GM23338 (cell line): ENCODE measurements at regions not wholly inside any gene's neighbourhood (a gene's known extent, or its start where the extent isn't known, plus 50 kb on each side); places are given as distances from the start of the nearest gene placed in this dataset.

Experiments used
- ATAC-seq: fragments of 200-7000 bp; cut with Tn5 transposase; 3 replicates; pipeline ENCODE4 v1.9.1; 2020
- DNase-seq: peaks from one replicate; pipeline ENCODE4 v3.0.0-alpha.2; 2015; ENCODE audit warnings: low spot score
- H2AFZ ChIP-seq: fragments of 200-600 bp; sonication (generic); 2 replicates; pipeline ENCODE4 v1.8.0; 2016; ENCODE audit warnings: antibody characterized with exemption, mild to moderate bottlenecking, moderate library complexity
- H3F3A ChIP-seq: fragments of 200-600 bp; sonication (generic); replicated peaks from 2 replicates; pipeline ENCODE4 v1.8.0; 2017; ENCODE audit warnings: antibody characterized with exemption, mixed run types, low read depth
- H3K27ac ChIP-seq: fragments of 200-600 bp; sonication (generic); 2 replicates; pipeline ENCODE4 v1.6.1; 2016; ENCODE audit warnings: low read depth
- H3K27me3 ChIP-seq: fragments of 200-600 bp; sonication (generic); 2 replicates; pipeline ENCODE4 v1.8.0; 2016; ENCODE audit warnings: mild to moderate bottlenecking, mixed run types, moderate library complexity; ENCODE audit not compliant: insufficient read depth
- H3K36me3 ChIP-seq: fragments of 200-600 bp; sonication (generic); 2 replicates; pipeline ENCODE4 v1.8.0; 2016; ENCODE audit warnings: mild to moderate bottlenecking; ENCODE audit not compliant: insufficient read depth
- H3K4me1 ChIP-seq: fragments of 200-600 bp; sonication (generic); 2 replicates; pipeline ENCODE4 v1.8.0; 2016; ENCODE audit warnings: mild to moderate bottlenecking, moderate library complexity; ENCODE audit not compliant: insufficient read depth
- H3K4me2 ChIP-seq: fragments of 200-600 bp; sonication (generic); 2 replicates; pipeline ENCODE4 v1.7.1; 2017; ENCODE audit warnings: mixed run types
- H3K4me3 ChIP-seq: fragments of 200-600 bp; sonication (generic); 2 replicates; pipeline ENCODE4 v1.6.1; 2016; ENCODE audit warnings: mixed run types
- H3K79me2 ChIP-seq: fragments of 200-600 bp; sonication (generic); replicated peaks from 2 replicates; pipeline ENCODE4 v1.8.0; 2017; ENCODE audit warnings: mild to moderate bottlenecking; ENCODE audit not compliant: insufficient read depth
- H3K9me2 ChIP-seq: fragments of 200-600 bp; sonication (generic); 2 replicates; pipeline ENCODE4 v1.8.0; 2017; ENCODE audit not compliant: insufficient read depth
- H4K20me1 ChIP-seq: fragments of 200-600 bp; sonication (generic); replicated peaks from 2 replicates; pipeline ENCODE4 v1.8.0; 2017; ENCODE audit warnings: mild to moderate bottlenecking; ENCODE audit not compliant: insufficient read depth
- H3K27ac Mint-ChIP-seq: 2 replicates; pipeline ENCODE4 v1.8.0; 2020; ENCODE audit warnings: inconsistent platforms, mild to moderate bottlenecking, moderate library complexity, mixed read lengths
- H3K27me3 Mint-ChIP-seq: 3 replicates; pipeline ENCODE4 v1.8.0; 2022; ENCODE audit warnings: low read depth, mild to moderate bottlenecking, moderate library complexity, mixed read lengths, inconsistent platforms; ENCODE audit not compliant: insufficient read depth, poor library complexity
- H3K36me3 Mint-ChIP-seq: 3 replicates; pipeline ENCODE4 v1.8.0; 2021; ENCODE audit warnings: low read depth, mild to moderate bottlenecking, inconsistent platforms, moderate library complexity, mixed read lengths
- H3K4me1 Mint-ChIP-seq: 3 replicates; pipeline ENCODE4 v1.8.0; 2020; ENCODE audit warnings: mild to moderate bottlenecking, inconsistent platforms, mixed read lengths
- H3K4me3 Mint-ChIP-seq: 3 replicates; pipeline ENCODE4 v1.8.0; 2021; ENCODE audit warnings: moderate library complexity, mild to moderate bottlenecking, inconsistent platforms, mixed read lengths
- H3K9me3 Mint-ChIP-seq: 3 replicates; pipeline ENCODE4 v1.8.0; 2020; ENCODE audit warnings: moderate library complexity, mild to moderate bottlenecking, inconsistent platforms, mixed read lengths
- EZH2phosphoT487 ChIP-seq: fragments of 200-600 bp; sonication (generic); IDR thresholded peaks from one replicate; pipeline ENCODE4 v1.8.1; 2018; ENCODE audit warnings: antibody characterized with exemption; ENCODE audit not compliant: unreplicated experiment
- JUNB ChIP-seq: IDR thresholded peaks from one replicate; pipeline ENCODE4 v1.6.1; 2016; ENCODE audit warnings: antibody characterized with exemption; ENCODE audit not compliant: unreplicated experiment
- POLR2AphosphoS5 ChIP-seq: IDR thresholded peaks from 2 replicates; pipeline ENCODE4 v1.6.1; 2016; ENCODE audit warnings: antibody characterized with exemption, low read depth
- STAT1 ChIP-seq: IDR thresholded peaks from one replicate; pipeline ENCODE4 v1.6.1; 2016; ENCODE audit warnings: antibody characterized with exemption; ENCODE audit not compliant: unreplicated experiment
- ZNF114 ChIP-seq: fragments of 250-450 bp; sonication (Bioruptor Pico); IDR thresholded peaks from 2 replicates; pipeline ENCODE4 v1.5.0; 2020; ENCODE audit warnings: mild to moderate bottlenecking, moderate library complexity
- TF ChIP-seq, protein P1 (sequence below): fragments of 250-450 bp; sonication (Bioruptor Pico); IDR thresholded peaks from 2 replicates; pipeline ENCODE4 v1.5.0; 2020; ENCODE audit warnings: mild to moderate bottlenecking, moderate library complexity
- TF ChIP-seq, protein P2 (sequence below): IDR thresholded peaks from one replicate; pipeline ENCODE4 v1.6.1; 2018; ENCODE audit warnings: antibody characterized with exemption; ENCODE audit not compliant: unreplicated experiment

DNA sequence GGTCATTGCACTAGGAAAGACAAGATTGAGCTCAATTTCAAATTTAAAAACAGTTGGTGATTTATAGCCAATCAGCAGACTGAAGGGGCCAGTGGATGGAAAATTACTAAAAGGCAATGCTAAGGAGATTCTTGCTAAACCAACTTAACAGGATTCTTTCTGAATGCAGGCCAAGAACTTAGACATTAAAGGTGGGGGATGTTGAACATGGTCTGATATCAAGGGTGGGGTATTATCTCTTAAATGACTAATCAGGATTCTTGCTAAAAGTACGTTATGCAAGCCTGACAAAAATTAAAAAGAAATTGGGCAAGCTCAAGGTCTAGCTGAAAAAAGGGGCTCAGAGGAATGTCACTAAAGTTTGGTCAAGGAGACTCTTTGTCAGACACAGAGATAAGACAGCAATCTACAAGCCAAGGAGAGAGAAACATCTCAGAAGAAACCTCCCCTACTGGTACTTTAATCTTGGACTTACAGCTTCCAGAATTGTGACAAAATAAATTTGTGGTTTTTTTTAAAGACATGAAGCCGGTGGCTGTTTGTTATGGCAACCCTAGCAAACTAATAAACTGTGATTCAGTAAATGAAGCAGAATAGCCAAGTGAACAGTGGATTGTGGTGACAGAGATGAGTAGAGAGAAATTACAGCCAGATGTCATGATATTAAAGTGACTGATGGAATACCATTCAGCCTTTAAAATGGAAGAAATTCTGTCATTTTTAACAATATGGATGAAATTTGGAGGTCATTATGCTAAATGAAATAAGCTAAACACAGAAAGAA, 120.3 kb upstream of the KLHL4 start (continued):
- TF ChIP-seq, protein P1, sequence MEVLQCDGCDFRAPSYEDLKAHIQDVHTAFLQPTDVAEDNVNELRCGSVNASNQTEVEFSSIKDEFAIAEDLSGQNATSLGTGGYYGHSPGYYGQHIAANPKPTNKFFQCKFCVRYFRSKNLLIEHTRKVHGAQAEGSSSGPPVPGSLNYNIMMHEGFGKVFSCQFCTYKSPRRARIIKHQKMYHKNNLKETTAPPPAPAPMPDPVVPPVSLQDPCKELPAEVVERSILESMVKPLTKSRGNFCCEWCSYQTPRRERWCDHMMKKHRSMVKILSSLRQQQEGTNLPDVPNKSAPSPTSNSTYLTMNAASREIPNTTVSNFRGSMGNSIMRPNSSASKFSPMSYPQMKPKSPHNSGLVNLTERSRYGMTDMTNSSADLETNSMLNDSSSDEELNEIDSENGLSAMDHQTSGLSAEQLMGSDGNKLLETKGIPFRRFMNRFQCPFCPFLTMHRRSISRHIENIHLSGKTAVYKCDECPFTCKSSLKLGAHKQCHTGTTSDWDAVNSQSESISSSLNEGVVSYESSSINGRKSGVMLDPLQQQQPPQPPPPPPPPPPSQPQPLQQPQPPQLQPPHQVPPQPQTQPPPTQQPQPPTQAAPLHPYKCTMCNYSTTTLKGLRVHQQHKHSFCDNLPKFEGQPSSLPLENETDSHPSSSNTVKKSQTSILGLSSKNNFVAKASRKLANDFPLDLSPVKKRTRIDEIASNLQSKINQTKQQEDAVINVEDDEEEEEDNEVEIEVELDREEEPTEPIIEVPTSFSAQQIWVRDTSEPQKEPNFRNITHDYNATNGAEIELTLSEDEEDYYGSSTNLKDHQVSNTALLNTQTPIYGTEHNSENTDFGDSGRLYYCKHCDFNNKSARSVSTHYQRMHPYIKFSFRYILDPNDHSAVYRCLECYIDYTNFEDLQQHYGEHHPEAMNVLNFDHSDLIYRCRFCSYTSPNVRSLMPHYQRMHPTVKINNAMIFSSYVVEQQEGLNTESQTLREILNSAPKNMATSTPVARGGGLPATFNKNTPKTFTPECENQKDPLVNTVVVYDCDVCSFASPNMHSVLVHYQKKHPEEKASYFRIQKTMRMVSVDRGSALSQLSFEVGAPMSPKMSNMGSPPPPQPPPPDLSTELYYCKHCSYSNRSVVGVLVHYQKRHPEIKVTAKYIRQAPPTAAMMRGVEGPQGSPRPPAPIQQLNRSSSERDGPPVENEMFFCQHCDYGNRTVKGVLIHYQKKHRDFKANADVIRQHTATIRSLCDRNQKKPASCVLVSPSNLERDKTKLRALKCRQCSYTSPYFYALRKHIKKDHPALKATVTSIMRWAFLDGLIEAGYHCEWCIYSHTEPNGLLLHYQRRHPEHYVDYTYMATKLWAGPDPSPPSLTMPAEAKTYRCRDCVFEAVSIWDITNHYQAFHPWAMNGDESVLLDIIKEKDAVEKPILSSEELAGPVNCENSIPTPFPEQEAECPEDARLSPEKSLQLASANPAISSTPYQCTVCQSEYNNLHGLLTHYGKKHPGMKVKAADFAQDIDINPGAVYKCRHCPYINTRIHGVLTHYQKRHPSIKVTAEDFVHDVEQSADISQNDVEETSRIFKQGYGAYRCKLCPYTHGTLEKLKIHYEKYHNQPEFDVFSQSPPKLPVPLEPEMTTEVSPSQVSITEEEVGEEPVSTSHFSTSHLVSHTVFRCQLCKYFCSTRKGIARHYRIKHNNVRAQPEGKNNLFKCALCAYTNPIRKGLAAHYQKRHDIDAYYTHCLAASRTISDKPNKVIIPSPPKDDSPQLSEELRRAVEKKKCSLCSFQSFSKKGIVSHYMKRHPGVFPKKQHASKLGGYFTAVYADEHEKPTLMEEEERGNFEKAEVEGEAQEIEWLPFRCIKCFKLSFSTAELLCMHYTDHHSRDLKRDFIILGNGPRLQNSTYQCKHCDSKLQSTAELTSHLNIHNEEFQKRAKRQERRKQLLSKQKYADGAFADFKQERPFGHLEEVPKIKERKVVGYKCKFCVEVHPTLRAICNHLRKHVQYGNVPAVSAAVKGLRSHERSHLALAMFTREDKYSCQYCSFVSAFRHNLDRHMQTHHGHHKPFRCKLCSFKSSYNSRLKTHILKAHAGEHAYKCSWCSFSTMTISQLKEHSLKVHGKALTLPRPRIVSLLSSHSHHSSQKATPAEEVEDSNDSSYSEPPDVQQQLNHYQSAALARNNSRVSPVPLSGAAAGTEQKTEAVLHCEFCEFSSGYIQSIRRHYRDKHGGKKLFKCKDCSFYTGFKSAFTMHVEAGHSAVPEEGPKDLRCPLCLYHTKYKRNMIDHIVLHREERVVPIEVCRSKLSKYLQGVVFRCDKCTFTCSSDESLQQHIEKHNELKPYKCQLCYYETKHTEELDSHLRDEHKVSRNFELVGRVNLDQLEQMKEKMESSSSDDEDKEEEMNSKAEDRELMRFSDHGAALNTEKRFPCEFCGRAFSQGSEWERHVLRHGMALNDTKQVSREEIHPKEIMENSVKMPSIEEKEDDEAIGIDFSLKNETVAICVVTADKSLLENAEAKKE = no peak
- no peak for TF ChIP-seq STAT1
- TF ChIP-seq EZH2phosphoT487 = no peak
- no peak for TF ChIP-seq POLR2AphosphoS5

GRCh38 chrX:87402256-87402655, 115.3 kb upstream of the KLHL4 start:
- ATAC-seq = no peak
- Mint-ChIP-seq H3K4me3 (no peak overlapping the region), H3K36me3 (peaks cover 6% of the 10 kb centered on the region), H3K4me1 (no peaks in the 10 kb centered on the region), H3K27me3 (no peaks in the 10 kb centered on the region), H3K9me3 (peaks cover 10% of the 10 kb centered on the region), H3K27ac (no peak overlapping the region)
- H3K4me2 ChIP-seq = no peak overlapping the region
- DNase-seq = no peak
- no peak overlapping the region for H3K27ac ChIP-seq
- no peaks in the 10 kb centered on the region for H3K9me2 ChIP-seq
- no peaks in the 10 kb centered on the region for H3K79me2 ChIP-seq
- TF ChIP-seq JUNB (no peak), ZNF114 (no peak), EZH2phosphoT487 (no peak)
- TF ChIP-seq, protein P2, sequence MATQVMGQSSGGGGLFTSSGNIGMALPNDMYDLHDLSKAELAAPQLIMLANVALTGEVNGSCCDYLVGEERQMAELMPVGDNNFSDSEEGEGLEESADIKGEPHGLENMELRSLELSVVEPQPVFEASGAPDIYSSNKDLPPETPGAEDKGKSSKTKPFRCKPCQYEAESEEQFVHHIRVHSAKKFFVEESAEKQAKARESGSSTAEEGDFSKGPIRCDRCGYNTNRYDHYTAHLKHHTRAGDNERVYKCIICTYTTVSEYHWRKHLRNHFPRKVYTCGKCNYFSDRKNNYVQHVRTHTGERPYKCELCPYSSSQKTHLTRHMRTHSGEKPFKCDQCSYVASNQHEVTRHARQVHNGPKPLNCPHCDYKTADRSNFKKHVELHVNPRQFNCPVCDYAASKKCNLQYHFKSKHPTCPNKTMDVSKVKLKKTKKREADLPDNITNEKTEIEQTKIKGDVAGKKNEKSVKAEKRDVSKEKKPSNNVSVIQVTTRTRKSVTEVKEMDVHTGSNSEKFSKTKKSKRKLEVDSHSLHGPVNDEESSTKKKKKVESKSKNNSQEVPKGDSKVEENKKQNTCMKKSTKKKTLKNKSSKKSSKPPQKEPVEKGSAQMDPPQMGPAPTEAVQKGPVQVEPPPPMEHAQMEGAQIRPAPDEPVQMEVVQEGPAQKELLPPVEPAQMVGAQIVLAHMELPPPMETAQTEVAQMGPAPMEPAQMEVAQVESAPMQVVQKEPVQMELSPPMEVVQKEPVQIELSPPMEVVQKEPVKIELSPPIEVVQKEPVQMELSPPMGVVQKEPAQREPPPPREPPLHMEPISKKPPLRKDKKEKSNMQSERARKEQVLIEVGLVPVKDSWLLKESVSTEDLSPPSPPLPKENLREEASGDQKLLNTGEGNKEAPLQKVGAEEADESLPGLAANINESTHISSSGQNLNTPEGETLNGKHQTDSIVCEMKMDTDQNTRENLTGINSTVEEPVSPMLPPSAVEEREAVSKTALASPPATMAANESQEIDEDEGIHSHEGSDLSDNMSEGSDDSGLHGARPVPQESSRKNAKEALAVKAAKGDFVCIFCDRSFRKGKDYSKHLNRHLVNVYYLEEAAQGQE = no peak
- H3K4me3 ChIP-seq = no peak overlapping the region
- no peak overlapping the region for H2AFZ ChIP-seq
- H3K27me3 ChIP-seq = no peaks in the 10 kb centered on the region
- H3F3A ChIP-seq = no peaks in the 10 kb centered on the region
- H3K4me1 ChIP-seq = no peaks in the 10 kb centered on the region
- no peaks in the 10 kb centered on the region for H4K20me1 ChIP-seq
- no peaks in the 10 kb centered on the region for H3K36me3 ChIP-seq
